A673 (cell line): ENCODE measurements at regions not wholly inside any gene's neighbourhood (a gene's known extent, or its start where the extent isn't known, plus 50 kb on each side); places are given as distances from the start of the nearest gene placed in this dataset.
"Not testable (repeated sequence)": the region's sequence is repeated elsewhere in the genome, so short reads cannot be mapped to it uniquely, and the experiment has no call there.

Experiments used
- BruUV-seq: library from RNA; stranded (reverse); fragments of 400-500 nt; replicated peaks from 2 replicates; lab custom pipeline; 2021; lab: Mats Ljungman, UMichigan
- CTCF ChIA-PET: fragments of 300-600 bp; sonication (Branson Sonifier 250); formaldehyde crosslinking; loops from one replicate; lab custom pipeline; 2022; ENCODE audit warnings: antibody characterized with exemption; lab: Charles Lee
- POLR2A ChIA-PET: fragments of 300-600 bp; sonication (Branson Sonifier 250); formaldehyde crosslinking; loops from one replicate; lab custom pipeline; 2022; ENCODE audit warnings: antibody characterized with exemption; ENCODE audit not compliant: low non-redundant PET; lab: Charles Lee
- DNase-seq: peaks from one replicate; pipeline ENCODE4 v3.0.0-alpha.2; 2015; ENCODE audit warnings: low spot score
- H3K27ac ChIP-seq: fragments of 200-600 bp; sonication (generic); 2 replicates; pipeline ENCODE4 v1.5.1; 2016; ENCODE audit warnings: mixed run types, low read depth, mild to moderate bottlenecking, mixed read lengths, antibody characterized with exemption, low read length; ENCODE audit not compliant: poor library complexity, severe bottlenecking
- H3K27me3 ChIP-seq: fragments of 200-600 bp; sonication (generic); replicated peaks from 2 replicates; pipeline ENCODE4 v1.6.1; 2017; ENCODE audit warnings: mixed run types, low read depth, mild to moderate bottlenecking, mixed read lengths, antibody characterized with exemption, low read length; ENCODE audit not compliant: insufficient read depth, poor library complexity
- H3K36me3 ChIP-seq: fragments of 200-600 bp; sonication (generic); 2 replicates; pipeline ENCODE4 v1.6.1; 2016; ENCODE audit warnings: mixed run types, mild to moderate bottlenecking, mixed read lengths, antibody characterized with exemption, low read length; ENCODE audit not compliant: insufficient read depth, poor library complexity, severe bottlenecking
- H3K4me1 ChIP-seq: fragments of 200-600 bp; sonication (generic); 2 replicates; pipeline ENCODE4 v1.6.1; 2017; ENCODE audit warnings: mixed run types, mild to moderate bottlenecking, mixed read lengths, antibody characterized with exemption, low read length; ENCODE audit not compliant: insufficient read depth, poor library complexity, severe bottlenecking
- H3K4me3 ChIP-seq: fragments of 200-600 bp; sonication (generic); 2 replicates; pipeline ENCODE4 v1.5.1; 2016; ENCODE audit warnings: low read depth, mixed run types, mild to moderate bottlenecking, mixed read lengths, low read length; ENCODE audit not compliant: poor library complexity, severe bottlenecking
- H3K9me3 ChIP-seq: fragments of 200-600 bp; sonication (generic); 2 replicates; pipeline ENCODE4 v1.6.1; 2016; ENCODE audit warnings: mixed run types, low read depth, mild to moderate bottlenecking, mixed read lengths, antibody characterized with exemption, low read length; ENCODE audit not compliant: poor library complexity, severe bottlenecking
- CTCF ChIP-seq: fragments of 300-800, 200-600 bp; sonication (generic); conservative IDR thresholded peaks from 2 replicates; pipeline ENCODE4 v1.5.1; 2017; ENCODE audit warnings: low read depth, mild to moderate bottlenecking, antibody characterized with exemption, low read length, moderate library complexity, mixed read lengths
- EZH2 ChIP-seq: fragments of 200-600 bp; sonication (generic); IDR thresholded peaks from 2 replicates; pipeline ENCODE4 v1.6.1; 2017; ENCODE audit warnings: borderline replicate concordance, low read depth, mild to moderate bottlenecking, mixed read lengths, antibody characterized with exemption, low read length; ENCODE audit not compliant: poor library complexity, severe bottlenecking
- intact Hi-C: fragments of 100-400 bp; cut with micrococcal nuclease; formaldehyde crosslinking; loops from one replicate; pipeline ENCODE4 v1.10.0; 2022; ENCODE audit not compliant: unreplicated experiment

- Histone ChIP-seq H3K9me3 (peaks cover 11% of the 10 kb centered on the region), H3K27ac (no peak overlapping the region), H3K27me3 (no peaks in the 10 kb centered on the region), H3K4me3 (no peak overlapping the region), H3K36me3 (no peaks in the 10 kb centered on the region), H3K4me1 (peaks cover 5% of the 10 kb centered on the region)
- no TSS peak for BruUV-seq
- POLR2A ChIA-PET = no interaction called here
- TF ChIP-seq EZH2 (no peak), CTCF (no peak)
- peak; percentile 42 for DNase-seq
- CTCF ChIA-PET = no interaction called here
- intact Hi-C loops = no loop called here
Measured at GRCh38 chr2:224122542-224122941, 83.5 kb upstream of the SERPINE2 start.

- ChIA-PET CTCF (no interaction called here), POLR2A (no interaction called here)
- Histone ChIP-seq H3K36me3 (no peaks in the 10 kb centered on the region), H3K9me3 (peaks cover 15% of the 10 kb centered on the region), H3K27ac (no peak overlapping the region), H3K27me3 (no peaks in the 10 kb centered on the region), H3K4me1 (peaks cover 5% of the 10 kb centered on the region), H3K4me3 (no peak overlapping the region)
- no peak for TF ChIP-seq CTCF
- no peak for DNase-seq
- intact Hi-C loops = no loop called here
- no TSS peak for BruUV-seq
Measured at GRCh38 chr2:224121406-224122067, 82.5 kb upstream of the SERPINE2 start.

GRCh38 chr2:224120986-224121385 is 81.9 kb upstream of the SERPINE2 start:
- CTCF ChIA-PET = no interaction called here
- intact Hi-C loops = no loop called here
- no TSS peak for BruUV-seq

GRCh38 chr2:224119846-224120245 is 80.8 kb upstream of the SERPINE2 start:
- CTCF ChIA-PET, BruUV-seq, H3K27me3 ChIP-seq: not testable (repeated sequence)

More at GRCh38 chr2:224120986-224121385, 81.9 kb upstream of the SERPINE2 start:
- Histone ChIP-seq H3K4me3 (no peak overlapping the region), H3K27ac (no peak overlapping the region), H3K27me3 (no peaks in the 10 kb centered on the region), H3K9me3 (peaks cover 15% of the 10 kb centered on the region), H3K4me1 (peaks cover under 1% of the 10 kb centered on the region), H3K36me3 (no peaks in the 10 kb centered on the region)
- no peak for TF ChIP-seq EZH2
- TF ChIP-seq CTCF = no peak
- POLR2A ChIA-PET = no interaction called here
- no peak for DNase-seq

More at GRCh38 chr2:224119846-224120245, 80.8 kb upstream of the SERPINE2 start:
- H3K4me3 ChIP-seq, intact Hi-C loops, POLR2A ChIA-PET, H3K4me1 ChIP-seq, H3K36me3 ChIP-seq, DNase-seq, H3K27ac ChIP-seq: not testable (repeated sequence)
- peaks cover 21% of the 10 kb centered on the region for H3K9me3 ChIP-seq
